T-helper 1 cell treated with Interleukin-12 subunit alpha and Interleukin-12 subunit beta and Interleukin-4 antibody, amounts not matched to agents 30 μg/mL and 1 μg/mL, for 36 hours (primary cell): ENCODE measurements at regions not wholly inside any gene's neighbourhood (a gene's known extent, or its start where the extent isn't known, plus 50 kb on each side); places are given as distances from the start of the nearest gene placed in this dataset.
A peak's percentile ranks its signal among the peaks of the same experiment; 100 is the strongest.
"Not testable (repeated sequence)": the region's sequence is repeated elsewhere in the genome, so short reads cannot be mapped to it uniquely, and the experiment has no call there.

ENCODE experiments used
- H3K27ac Mint-ChIP-seq: one replicate; pipeline ENCODE4 v1.8.0; 2021; ENCODE audit warnings: mild to moderate bottlenecking, mixed read lengths
- H3K27me3 Mint-ChIP-seq: one replicate; pipeline ENCODE4 v1.8.0; 2021; ENCODE audit warnings: low read depth, mixed read lengths
- H3K36me3 Mint-ChIP-seq: one replicate; pipeline ENCODE4 v1.8.0; 2021; ENCODE audit warnings: low read depth, mixed read lengths
- H3K4me1 Mint-ChIP-seq: one replicate; pipeline ENCODE4 v1.8.0; 2021; ENCODE audit warnings: low read depth, mixed read lengths
- H3K4me3 Mint-ChIP-seq: one replicate; pipeline ENCODE4 v1.8.0; 2021; ENCODE audit warnings: mild to moderate bottlenecking, moderate library complexity, mixed read lengths
- H3K9me3 Mint-ChIP-seq: one replicate; pipeline ENCODE4 v1.8.0; 2021; ENCODE audit warnings: mixed read lengths

DNA sequence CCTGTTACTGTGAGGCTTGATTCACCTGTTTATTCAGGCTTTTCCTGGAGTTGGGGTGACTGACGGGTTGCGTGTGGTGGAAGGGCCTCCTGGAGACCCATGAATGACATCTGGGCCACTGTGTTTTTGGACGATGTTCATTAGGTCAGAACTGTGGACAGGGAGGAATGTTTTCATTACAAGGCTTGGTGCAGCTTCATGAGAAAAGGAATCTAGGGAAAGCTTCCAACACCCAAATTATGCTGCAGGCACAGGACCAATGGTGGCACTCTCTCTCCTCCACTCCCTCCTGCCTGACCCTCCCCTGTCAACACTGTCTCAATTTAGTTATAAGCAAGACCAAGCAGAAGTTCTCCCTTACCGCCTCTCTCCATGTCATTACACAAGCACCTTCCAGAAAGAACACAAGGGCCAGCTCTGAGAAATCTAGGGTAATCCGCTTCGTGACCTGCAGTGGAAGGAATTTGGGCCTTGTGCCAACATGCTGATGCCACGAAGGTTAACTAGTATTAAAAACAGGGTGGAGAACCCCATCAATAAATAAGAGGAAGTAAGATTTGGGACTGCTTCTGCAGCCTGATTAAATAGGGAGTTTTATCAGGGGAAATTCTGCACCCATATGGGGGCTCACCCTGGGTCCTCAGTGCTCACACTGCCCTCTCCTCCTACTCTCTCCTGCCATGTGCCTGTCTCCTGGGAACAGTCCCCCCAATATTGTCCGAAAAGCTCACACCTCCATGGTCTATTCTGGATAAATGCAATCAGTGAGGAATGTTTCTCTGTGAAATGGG is 200.3 kb downstream of the KTN1 start:
- Mint-ChIP-seq H3K36me3 (no peaks in the 10 kb centered on the region), H3K27ac (no peak overlapping the region), H3K9me3 (no peaks in the 10 kb centered on the region), H3K4me3 (no peak overlapping the region), H3K4me1 (peaks cover 8% of the 10 kb centered on the region), H3K27me3 (peaks cover 19% of the 10 kb centered on the region)

- Mint-ChIP-seq H3K4me3 (no peak overlapping the region), H3K27ac (no peak overlapping the region), H3K4me1 (peaks cover 8% of the 10 kb centered on the region), H3K27me3 (peaks cover 25% of the 10 kb centered on the region), H3K36me3 (no peaks in the 10 kb centered on the region), H3K9me3 (no peaks in the 10 kb centered on the region)
These were observed 201.0 kb downstream of the KTN1 start for GRCh38 chr14:55781046-55781445.

DNA sequence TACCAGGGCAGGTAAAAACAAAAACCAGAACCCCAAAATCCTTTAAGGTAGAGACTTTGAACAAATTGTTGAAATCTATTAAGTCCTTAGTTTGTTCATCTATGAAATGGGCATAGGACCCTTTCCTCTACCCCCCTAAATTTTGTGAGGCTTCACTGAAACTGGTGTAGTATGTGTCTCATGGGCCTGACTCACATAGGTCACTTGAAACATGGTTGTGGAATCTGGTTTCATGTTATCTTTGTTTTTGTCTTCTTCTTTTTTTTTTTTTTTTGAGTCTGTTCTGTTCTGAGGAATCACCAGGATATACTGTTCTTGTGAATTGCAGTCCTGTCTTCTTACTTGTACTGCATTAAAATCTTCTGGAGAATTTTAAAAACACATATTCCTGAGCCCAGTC is 202.2 kb downstream of the KTN1 start:
- Mint-ChIP-seq H3K4me3 (no peak overlapping the region), H3K4me1 (peaks cover 8% of the 10 kb centered on the region), H3K9me3 (no peaks in the 10 kb centered on the region), H3K27me3 (peaks cover 31% of the 10 kb centered on the region), H3K36me3 (no peaks in the 10 kb centered on the region), H3K27ac (no peak overlapping the region)

- H3K27me3 Mint-ChIP-seq: peaks cover 18% of the 10 kb centered on the region
- H3K27ac Mint-ChIP-seq: no peak overlapping the region
- H3K4me1 Mint-ChIP-seq: peaks cover 2% of the 10 kb centered on the region
- peaks cover 2% of the 10 kb centered on the region for H3K36me3 Mint-ChIP-seq
- H3K9me3 Mint-ChIP-seq: no peaks in the 10 kb centered on the region
- H3K4me3 Mint-ChIP-seq: no peak overlapping the region
These were observed 209.4 kb downstream of the KTN1 start for GRCh38 chr14:55789406-55789805.

DNA sequence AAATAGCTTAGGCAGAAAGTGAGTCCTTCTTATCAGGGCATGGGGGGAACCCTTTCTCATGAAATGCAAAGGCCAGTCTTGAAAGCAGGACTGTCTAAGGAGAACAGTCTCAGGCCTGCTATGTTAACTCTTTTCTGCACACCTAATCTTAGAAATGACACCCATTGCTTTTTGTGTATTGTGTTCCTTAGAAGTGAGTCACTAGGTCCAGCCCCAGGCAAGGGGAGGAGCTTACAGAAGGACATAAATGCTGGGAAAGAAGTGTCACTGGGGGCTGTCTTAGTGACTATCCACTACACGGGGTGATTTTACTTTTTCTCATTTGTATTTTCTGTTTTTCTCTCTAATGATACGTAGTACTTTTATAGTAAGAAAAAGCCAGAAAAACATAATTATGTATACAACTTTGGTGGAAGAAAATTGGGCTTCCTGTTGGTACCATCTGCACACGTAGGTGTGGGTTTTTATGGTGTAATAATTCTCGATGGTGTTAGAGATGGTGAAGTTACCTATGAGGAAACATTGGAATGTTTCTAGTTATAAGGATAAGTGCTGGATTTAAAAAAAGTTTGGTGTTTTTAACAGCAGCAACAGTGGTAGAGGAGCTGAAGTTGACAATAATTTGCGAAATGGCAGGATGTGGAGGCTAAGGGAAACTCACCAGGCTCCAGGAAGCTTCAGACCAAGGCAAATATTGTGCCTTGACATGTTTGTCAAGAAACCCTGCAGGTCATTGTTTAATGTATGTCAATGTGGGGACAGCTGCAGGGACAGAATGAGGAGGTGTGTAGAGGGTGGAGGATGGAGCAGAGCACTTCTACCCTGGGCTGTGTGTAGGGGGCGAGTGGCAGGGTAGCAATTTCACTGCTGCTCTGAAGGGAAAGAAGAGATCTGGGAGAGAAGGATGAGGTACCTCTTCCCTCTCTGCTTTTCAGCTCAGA is 214.9 kb downstream of the KTN1 start:
- no peak overlapping the region for H3K4me3 Mint-ChIP-seq
- H3K36me3 Mint-ChIP-seq: peaks cover 6% of the 10 kb centered on the region
- peaks cover 2% of the 10 kb centered on the region for H3K9me3 Mint-ChIP-seq
- H3K4me1 Mint-ChIP-seq: peaks cover 7% of the 10 kb centered on the region
- H3K27me3 Mint-ChIP-seq: no peaks in the 10 kb centered on the region
- no peak overlapping the region for H3K27ac Mint-ChIP-seq

DNA sequence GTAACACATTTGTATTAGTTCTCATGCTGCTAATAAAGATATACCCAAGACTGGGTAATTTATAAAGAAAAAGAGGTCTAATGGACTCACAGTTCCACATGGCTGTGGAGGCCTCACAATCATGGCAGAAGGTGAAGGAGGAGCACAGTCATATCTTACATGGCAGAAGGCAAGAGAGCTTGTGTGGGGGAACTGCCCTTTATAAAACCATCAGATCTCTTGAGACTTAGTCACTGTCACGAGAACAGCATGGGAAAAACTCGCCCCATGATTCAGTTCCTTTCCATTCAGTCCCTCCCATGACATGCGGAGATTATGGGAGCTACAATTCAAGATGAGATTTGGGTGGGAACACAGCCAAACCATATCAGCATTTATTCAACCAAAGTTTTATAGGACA is 216.5 kb downstream of the KTN1 start:
- Mint-ChIP-seq H3K4me1 (peaks cover 17% of the 10 kb centered on the region), H3K36me3 (peaks cover 18% of the 10 kb centered on the region), H3K9me3 (peaks cover 16% of the 10 kb centered on the region)
- H3K4me3 Mint-ChIP-seq, H3K27ac Mint-ChIP-seq, H3K27me3 Mint-ChIP-seq: not testable (repeated sequence)

DNA sequence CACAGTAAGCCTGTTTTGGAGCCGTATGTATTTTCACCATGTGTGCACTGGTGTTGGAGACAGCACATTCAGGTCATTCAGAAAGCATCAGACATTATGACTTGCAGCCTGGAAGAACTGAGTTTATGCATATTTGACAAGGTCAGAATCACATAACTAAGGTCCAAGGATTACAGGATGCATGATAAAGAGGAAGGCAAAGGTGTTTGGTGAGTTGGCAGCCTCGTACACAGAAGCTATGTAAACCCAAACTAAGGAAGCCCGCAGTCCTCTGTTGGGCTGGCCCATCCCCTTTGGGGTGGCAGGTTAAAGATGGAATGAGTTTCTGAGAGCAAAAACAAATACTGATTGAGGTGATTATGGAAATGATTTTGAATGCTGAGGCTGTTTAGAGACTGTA is 218.4 kb downstream of the KTN1 start:
- peaks cover 31% of the 10 kb centered on the region for H3K36me3 Mint-ChIP-seq
- H3K4me1 Mint-ChIP-seq: peaks cover 30% of the 10 kb centered on the region
- H3K27me3 Mint-ChIP-seq: no peaks in the 10 kb centered on the region
- no peak overlapping the region for H3K27ac Mint-ChIP-seq
- no peak overlapping the region for H3K4me3 Mint-ChIP-seq
- H3K9me3 Mint-ChIP-seq: peaks cover 30% of the 10 kb centered on the region

DNA sequence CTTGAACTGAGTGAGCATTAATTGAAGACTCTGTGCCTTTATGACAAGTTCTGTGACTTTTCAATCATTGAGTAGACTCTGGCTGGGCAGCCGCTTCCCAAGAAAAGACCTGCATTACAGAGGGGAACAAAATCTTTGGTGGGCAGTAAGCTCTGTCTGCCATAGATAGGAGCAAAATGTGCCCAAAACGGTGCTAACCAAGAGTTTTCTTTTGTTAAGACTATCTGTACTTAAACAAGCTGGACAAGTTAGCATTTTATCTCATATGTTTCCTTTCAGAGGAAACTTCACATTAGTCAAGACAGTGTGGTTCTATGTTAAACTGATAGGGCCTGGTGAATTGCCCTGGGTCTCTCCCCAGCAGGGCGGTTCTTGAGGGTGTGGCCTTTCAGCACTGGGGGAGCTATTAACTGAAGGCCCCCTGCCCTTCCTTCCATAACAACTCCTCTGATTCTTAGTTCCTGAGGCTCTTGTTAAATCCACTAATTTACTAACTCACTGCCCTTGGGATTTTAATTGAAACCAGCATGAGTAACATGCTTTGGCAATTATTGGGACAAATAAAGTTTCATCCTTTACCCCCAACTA is 219.6 kb downstream of the KTN1 start:
- peaks cover 31% of the 10 kb centered on the region for H3K9me3 Mint-ChIP-seq
- H3K4me3 Mint-ChIP-seq: no peak overlapping the region
- H3K27ac Mint-ChIP-seq: no peak overlapping the region
- H3K36me3 Mint-ChIP-seq: peaks cover 33% of the 10 kb centered on the region
- peaks cover 42% of the 10 kb centered on the region for H3K4me1 Mint-ChIP-seq
- H3K27me3 Mint-ChIP-seq: no peaks in the 10 kb centered on the region

DNA sequence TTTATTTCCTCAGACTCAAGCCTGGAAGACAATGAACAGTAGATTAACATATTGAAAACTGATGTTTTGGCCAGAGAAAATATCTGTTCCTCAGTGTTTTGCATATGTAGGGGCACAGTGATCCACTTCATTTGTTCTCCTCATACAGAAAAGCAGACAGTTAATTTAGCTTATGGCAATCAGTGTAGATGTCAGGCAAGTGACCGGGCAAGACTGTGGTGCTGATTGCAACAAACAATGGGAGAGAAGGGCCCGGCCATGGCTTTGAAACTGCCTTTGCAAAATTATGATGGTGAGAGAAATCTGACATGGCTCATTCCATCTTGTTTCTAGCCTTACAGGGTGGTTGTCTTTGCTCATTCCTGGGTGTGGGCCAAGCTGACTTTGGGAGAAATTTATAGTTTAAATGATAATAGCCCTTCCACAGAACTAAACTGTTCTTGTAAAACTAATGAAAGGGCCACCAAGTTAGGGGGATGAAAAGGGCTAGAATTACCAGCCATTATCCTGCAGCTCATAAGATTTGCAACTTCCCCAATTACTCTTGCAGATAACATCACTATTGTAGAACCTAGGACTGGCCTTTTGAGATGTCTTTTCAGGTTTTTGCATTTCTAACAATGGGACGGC is 220.3 kb downstream of the KTN1 start:
- Mint-ChIP-seq H3K4me3 (peak overlapping the region; percentile 7), H3K27ac (no peak overlapping the region)

GRCh38 chr14:55801121-55801520 is 221.1 kb downstream of the KTN1 start:
- H3K4me3 Mint-ChIP-seq: no peak overlapping the region
- no peak overlapping the region for H3K27ac Mint-ChIP-seq
- peaks cover 31% of the 10 kb centered on the region for H3K9me3 Mint-ChIP-seq
- H3K27me3 Mint-ChIP-seq: no peaks in the 10 kb centered on the region
- peaks cover 33% of the 10 kb centered on the region for H3K36me3 Mint-ChIP-seq
- H3K4me1 Mint-ChIP-seq: peaks cover 55% of the 10 kb centered on the region

More for the DNA sequence above, 220.3 kb downstream of the KTN1 start:
- H3K36me3 Mint-ChIP-seq: peaks cover 33% of the 10 kb centered on the region
- peaks cover 47% of the 10 kb centered on the region for H3K4me1 Mint-ChIP-seq
- H3K9me3 Mint-ChIP-seq: peaks cover 31% of the 10 kb centered on the region
- H3K27me3 Mint-ChIP-seq: no peaks in the 10 kb centered on the region

DNA sequence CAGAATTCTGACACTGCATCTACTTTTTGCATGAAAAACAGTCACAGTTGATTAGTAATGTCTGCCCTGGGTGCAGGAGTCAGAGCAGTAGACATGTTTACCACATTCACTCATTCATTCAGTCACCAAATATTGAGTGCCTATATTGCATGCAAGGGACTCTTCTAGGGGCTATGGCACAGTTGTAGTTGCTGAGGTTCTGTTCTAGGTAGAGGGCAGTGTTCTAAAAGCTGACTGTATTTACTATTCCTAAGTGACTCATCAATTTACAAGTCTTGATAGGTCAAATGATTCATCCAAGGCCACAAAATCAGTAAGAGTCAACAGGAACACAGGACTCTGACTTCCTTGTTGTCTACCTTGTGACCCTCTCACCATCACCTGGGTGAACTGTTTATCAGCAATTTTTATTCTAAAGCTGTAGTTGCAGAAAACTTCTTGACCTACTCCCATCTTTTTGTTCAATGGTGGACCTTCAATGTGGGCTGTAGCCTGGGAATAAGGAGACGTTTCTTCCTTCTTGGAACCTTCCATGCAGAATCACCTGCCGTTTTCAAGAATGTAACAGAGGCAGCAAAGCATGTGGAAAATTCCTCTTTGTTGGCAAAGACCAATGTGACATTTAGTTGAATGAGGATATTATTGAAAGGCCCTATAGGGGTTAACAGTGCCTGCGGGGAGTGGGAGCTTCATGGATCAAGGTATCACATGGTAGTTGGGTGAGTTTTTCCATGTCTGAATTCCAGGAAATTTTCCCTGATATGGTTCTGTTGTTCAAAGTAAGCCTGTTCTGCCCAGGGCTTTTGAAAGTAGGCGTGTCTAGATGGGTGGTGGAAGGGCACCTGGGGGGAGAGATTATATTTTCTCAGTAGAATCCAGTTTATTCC is 223.2 kb downstream of the KTN1 start:
- peaks cover 41% of the 10 kb centered on the region for H3K36me3 Mint-ChIP-seq
- peaks cover 42% of the 10 kb centered on the region for H3K9me3 Mint-ChIP-seq
- peak overlapping the region; percentile 73 for H3K27ac Mint-ChIP-seq
- peak overlapping the region; percentile 15 for H3K4me3 Mint-ChIP-seq
- peaks cover 72% of the 10 kb centered on the region for H3K4me1 Mint-ChIP-seq
- no peaks in the 10 kb centered on the region for H3K27me3 Mint-ChIP-seq

GRCh38 chr14:55803873-55804553 is 224.0 kb downstream of the KTN1 start:
- H3K27me3 Mint-ChIP-seq: no peaks in the 10 kb centered on the region
- H3K4me1 Mint-ChIP-seq: peaks cover 71% of the 10 kb centered on the region
- H3K9me3 Mint-ChIP-seq: peaks cover 42% of the 10 kb centered on the region
- H3K36me3 Mint-ChIP-seq: peaks cover 41% of the 10 kb centered on the region
- peak overlapping the region; percentile 91 for H3K27ac Mint-ChIP-seq
- no peak overlapping the region for H3K4me3 Mint-ChIP-seq

DNA sequence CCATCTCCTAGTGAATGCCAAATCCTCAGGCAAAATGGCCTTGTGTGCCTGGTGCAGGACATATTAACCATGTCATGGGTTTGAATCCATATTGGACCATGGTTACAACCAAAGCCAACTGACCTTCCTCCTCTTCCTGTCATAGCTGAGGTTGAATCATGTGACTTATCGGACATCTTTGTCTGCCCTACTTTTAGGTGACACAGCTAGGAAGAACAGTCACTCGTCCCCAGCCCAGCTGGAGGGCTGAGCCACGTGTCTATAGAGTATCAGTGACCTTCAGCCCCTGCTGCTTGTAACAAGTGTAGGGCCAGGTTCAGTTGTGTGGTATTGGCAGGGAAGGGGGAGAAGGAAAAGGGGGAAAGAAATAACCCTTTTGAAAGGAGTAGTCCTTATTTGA is 225.2 kb downstream of the KTN1 start:
- Mint-ChIP-seq H3K27ac (peak overlapping the region; percentile 14), H3K36me3 (peaks cover 47% of the 10 kb centered on the region), H3K9me3 (peaks cover 48% of the 10 kb centered on the region), H3K27me3 (no peaks in the 10 kb centered on the region), H3K4me3 (no peak overlapping the region), H3K4me1 (peaks cover 67% of the 10 kb centered on the region)
